Suprapubic skin (tissue), 3 donors: ENCODE measurements at regions not wholly inside any gene's neighbourhood (a gene's known extent, or its start where the extent isn't known, plus 50 kb on each side); places are given as distances from the start of the nearest gene placed in this dataset.

Source experiments
- CTCF ChIP-seq, 2 donors: fragments of 200-600 bp in 1 of 2; fragments of 450-650 bp in 1 of 2; sonication (generic) in 1 of 2; IDR thresholded peaks; one replicate each; pipeline ENCODE4 v1.5.1; 2016 to 2019; ENCODE audit warnings: antibody characterized with exemption in 2 of 2, mild to moderate bottlenecking in 1 of 2, moderate library complexity in 1 of 2
- POLR2A ChIP-seq, 2 donors: fragments of 450-650 bp; IDR thresholded peaks; one replicate each; pipeline ENCODE4 v1.6.1; 2017; ENCODE audit warnings: antibody characterized with exemption in 2 of 2, mild to moderate bottlenecking in 2 of 2, moderate library complexity in 2 of 2

- TF ChIP-seq POLR2A (IDR thresholded peaks at IDR 0.05), result no peak
- TF ChIP-seq CTCF (IDR thresholded peaks at IDR 0.05), result no peak
Measured at GRCh38 chr2:48258481-48259149, 55.9 kb upstream of the FOXN2 start.
